ENCODE measurements at regions not wholly inside any gene's neighbourhood (a gene's known extent, or its start where the extent isn't known, plus 50 kb on each side); places are given as distances from the start of the nearest gene placed in this dataset.
"Not testable (repeated sequence)": the region's sequence is repeated elsewhere in the genome, so short reads cannot be mapped to it uniquely, and the experiment has no call there.

GRCh38 chr13:71018544-71018943 is 848.5 kb downstream of the DACH1 start:
- in situ Hi-C loops (cut with MboI; ENCODE audit: low sequenced_read_pairs), result no loop called here

- in situ Hi-C loops (cut with MboI; ENCODE audit: low sequenced_read_pairs), result no loop called here
Measured at GRCh38 chr13:71017607-71018006, 849.4 kb downstream of the DACH1 start.

- in situ Hi-C loops (cut with MboI; ENCODE audit: low sequenced_read_pairs), result no loop called here
Measured at GRCh38 chr13:71015516-71015915, 851.5 kb downstream of the DACH1 start.

- in situ Hi-C loops (cut with MboI; ENCODE audit: low sequenced_read_pairs), result no loop called here
Measured at GRCh38 chr13:71015021-71015420, 852.0 kb downstream of the DACH1 start.

- in situ Hi-C loops (cut with MboI; ENCODE audit: low sequenced_read_pairs), result no loop called here
Measured at GRCh38 chr13:71005919-71006318, 861.1 kb downstream of the DACH1 start.

GRCh38 chr13:70995338-70995737 is 871.7 kb downstream of the DACH1 start:
- in situ Hi-C loops (cut with MboI; ENCODE audit: low sequenced_read_pairs), result no loop called here

- in situ Hi-C loops (cut with MboI; ENCODE audit: low sequenced_read_pairs), result no loop called here
Measured at GRCh38 chr13:70994191-70994590, 872.8 kb downstream of the DACH1 start.

- in situ Hi-C loops (cut with MboI; ENCODE audit: low sequenced_read_pairs), result no loop called here
Measured at GRCh38 chr13:70987043-70987442, 878.8 kb upstream of the KLHL1 start.

GRCh38 chr13:70985371-70985770 is 877.1 kb upstream of the KLHL1 start:
- in situ Hi-C loops (cut with MboI; ENCODE audit: low sequenced_read_pairs), result no loop called here

- in situ Hi-C loops (cut with MboI; ENCODE audit: low sequenced_read_pairs), result not testable (repeated sequence)
Measured at GRCh38 chr13:70981219-70981618, 873.0 kb upstream of the KLHL1 start.

GRCh38 chr13:70969321-70969720 is 861.1 kb upstream of the KLHL1 start:
- in situ Hi-C loops (cut with MboI; ENCODE audit: low sequenced_read_pairs), result no loop called here

GRCh38 chr13:70967564-70967963 is 859.3 kb upstream of the KLHL1 start:
- in situ Hi-C loops (cut with MboI; ENCODE audit: low sequenced_read_pairs), result no loop called here

- in situ Hi-C loops (cut with MboI; ENCODE audit: low sequenced_read_pairs), result no loop called here
Measured at GRCh38 chr13:70964874-70965273, 856.6 kb upstream of the KLHL1 start.

- in situ Hi-C loops (cut with MboI; ENCODE audit: low sequenced_read_pairs), result no loop called here
Measured at GRCh38 chr13:70964124-70964523, 855.9 kb upstream of the KLHL1 start.

- in situ Hi-C loops (cut with MboI; ENCODE audit: low sequenced_read_pairs), result no loop called here
Measured at GRCh38 chr13:70960841-70961443, 852.7 kb upstream of the KLHL1 start.

GRCh38 chr13:70959035-70959775 is 851.0 kb upstream of the KLHL1 start:
- in situ Hi-C loops (cut with MboI; ENCODE audit: low sequenced_read_pairs), result no loop called here

- in situ Hi-C loops (cut with MboI; ENCODE audit: low sequenced_read_pairs), result no loop called here
Measured at GRCh38 chr13:70955887-70956286, 847.6 kb upstream of the KLHL1 start.

GRCh38 chr13:70950664-70951063 is 842.4 kb upstream of the KLHL1 start:
- in situ Hi-C loops (cut with MboI; ENCODE audit: low sequenced_read_pairs), result no loop called here

- in situ Hi-C loops (cut with MboI; ENCODE audit: low sequenced_read_pairs), result no loop called here
Measured at GRCh38 chr13:70945506-70945905, 837.3 kb upstream of the KLHL1 start.

- in situ Hi-C loops (cut with MboI; ENCODE audit: low sequenced_read_pairs), result no loop called here
Measured at GRCh38 chr13:70941454-70941853, 833.2 kb upstream of the KLHL1 start.

- in situ Hi-C loops (cut with MboI; ENCODE audit: low sequenced_read_pairs), result no loop called here
Measured at GRCh38 chr13:70938462-70938861, 830.2 kb upstream of the KLHL1 start.

GRCh38 chr13:70932511-70932910 is 824.3 kb upstream of the KLHL1 start:
- in situ Hi-C loops (cut with MboI; ENCODE audit: low sequenced_read_pairs), result no loop called here
